HepG2 (cell line): ENCODE measurements at regions not wholly inside any gene's neighbourhood (a gene's known extent, or its start where the extent isn't known, plus 50 kb on each side); places are given as distances from the start of the nearest gene placed in this dataset.
A peak's percentile ranks its signal among the peaks of the same experiment; 100 is the strongest.

ENCODE experiments used
- ATAC-seq: fragments of 200-7000 bp; cut with Tn5 transposase; 3 replicates; pipeline ENCODE4 v1.9.1; 2020; ENCODE audit warnings: mild to moderate bottlenecking, moderate library complexity
- BruUV-seq: library from RNA; stranded (reverse); fragments of 400-500 nt; replicated peaks from 2 replicates; lab custom pipeline; 2021; lab: Mats Ljungman, UMichigan
- CTCF ChIA-PET: fragments of 300-600 bp; formaldehyde crosslinking; extraction: SDS; loops from one replicate; lab custom pipeline; 2021; ENCODE audit warnings: low total read pairs, inconsistent platforms, low intra/inter-chr PET ratio; lab: Yijun Ruan, JAX
- POLR2A ChIA-PET: fragments of 350-600 bp; sonication (Branson Sonifier 250); formaldehyde crosslinking; loops from one replicate; lab custom pipeline; 2020; ENCODE audit warnings: antibody characterized with exemption, inconsistent platforms; lab: Yijun Ruan, JAX
- DNase-seq: peaks from one replicate; pipeline ENCODE4 v3.0.0-alpha.2; 2015; ENCODE audit warnings: low spot score
- FAIRE-seq: peaks from 3 replicates; lab custom pipeline; 2011; peaks lifted over from hg19 to GRCh38; lab: Jason Lieb, UNC
- H2AFZ ChIP-seq: one replicate; pipeline ENCODE4 v1.6.1; 2011; ENCODE audit warnings: low read length, inconsistent platforms
- H3K27ac ChIP-seq: fragments of 300-600 bp; 3 replicates; pipeline ENCODE4 v1.8.0; 2011; ENCODE audit warnings: mixed run types, mild to moderate bottlenecking, mixed read lengths, low read length, inconsistent platforms; ENCODE audit not compliant: insufficient read depth; ENCODE audit errors: extremely low read length
- H3K27me3 ChIP-seq, 2 experiments: fragments of 200-600 bp in 1 of 2; 2 replicates in 1 of 2; 3 replicates in 1 of 2; pipeline versions ENCODE4 v1.6.0 to v1.8.0; 2011; ENCODE audit warnings: low read length in 2 of 2, mild to moderate bottlenecking in 2 of 2, moderate library complexity in 2 of 2, inconsistent platforms in 1 of 2; ENCODE audit not compliant: insufficient read depth in 2 of 2, control insufficient read depth in 1 of 2
- H3K36me3 ChIP-seq, 2 experiments: fragments of 200-600 bp in 1 of 2; replicated peaks in 1 of 2; 2 replicates in 1 of 2; 3 replicates in 1 of 2; pipeline versions ENCODE4 v1.5.1 to v1.8.0; 2011; ENCODE audit warnings: low read length in 2 of 2, inconsistent platforms in 1 of 2; ENCODE audit not compliant: insufficient read depth in 2 of 2, control insufficient read depth in 1 of 2
- H3K4me1 ChIP-seq: 2 replicates; pipeline ENCODE4 v1.5.1; 2012; ENCODE audit warnings: low read length, inconsistent platforms; ENCODE audit not compliant: insufficient read depth
- H3K4me2 ChIP-seq: 2 replicates; pipeline ENCODE4 v1.6.0; 2011; ENCODE audit warnings: low read depth, low read length, inconsistent platforms
- H3K4me3 ChIP-seq, 3 experiments: fragments of 200-600 bp in 1 of 3; sonication (generic), shearing (Covaris generic) in 1 of 3; replicated peaks in 1 of 3; 2 replicates each; pipeline ENCODE4 v1.5.1; 2011 to 2016; ENCODE audit warnings: low read length in 3 of 3, inconsistent platforms in 2 of 3, low read depth in 2 of 3, mild to moderate bottlenecking in 2 of 3, control low read depth in 1 of 3, mixed read lengths in 1 of 3; ENCODE audit not compliant: insufficient read depth in 1 of 3
- H3K79me2 ChIP-seq: one replicate; pipeline ENCODE4 v1.6.1; 2011; ENCODE audit warnings: low read length, inconsistent platforms; ENCODE audit not compliant: insufficient read depth
- H3K9ac ChIP-seq: 2 replicates; pipeline ENCODE4 v1.6.0; 2011; ENCODE audit warnings: mild to moderate bottlenecking, low read depth, low read length, inconsistent platforms; ENCODE audit not compliant: insufficient read depth
- H3K9me3 ChIP-seq: 2 replicates; pipeline ENCODE4 v1.5.1; 2012; ENCODE audit warnings: mild to moderate bottlenecking, low read length
- H4K20me1 ChIP-seq: 2 replicates; pipeline ENCODE4 v1.6.0; 2011; ENCODE audit warnings: inconsistent platforms, mild to moderate bottlenecking, low read length, moderate library complexity; ENCODE audit not compliant: insufficient read depth
- ELF3 ChIP-seq: IDR thresholded peaks from 2 replicates; pipeline ENCODE4 v1.6.1; 2016; ENCODE audit warnings: missing genetic modification reagents, missing compliant biosample characterization
- HCFC1 ChIP-seq: fragments of 150-350 bp; IDR thresholded peaks from 2 replicates; pipeline ENCODE4 v1.6.1; 2014; ENCODE audit warnings: low read depth, low read length
- ISX ChIP-seq: sonication (generic); formaldehyde crosslinking; conservative IDR thresholded peaks from 2 replicates; pipeline ENCODE4 v1.5.0; 2020; ENCODE audit warnings: missing genetic modification reagents
- STAG1 ChIP-seq: sonication (generic); formaldehyde crosslinking; IDR thresholded peaks from 2 replicates; pipeline ENCODE4 v1.4.0; 2020; ENCODE audit warnings: missing genetic modification reagents
- TARDBP ChIP-seq: sonication (generic); formaldehyde crosslinking; IDR thresholded peaks from 2 replicates; pipeline ENCODE4 v1.8.0; 2022; ENCODE audit warnings: mild to moderate bottlenecking, missing genetic modification reagents
- TP53 ChIP-seq: sonication (generic); formaldehyde crosslinking; conservative IDR thresholded peaks from 2 replicates; pipeline ENCODE4 v1.4.0; 2020; ENCODE audit warnings: missing genetic modification reagents
- ZNF274 ChIP-seq: sonication (generic); formaldehyde crosslinking; IDR thresholded peaks from 2 replicates; pipeline ENCODE4 v1.5.1; 2020; ENCODE audit warnings: mild to moderate bottlenecking, missing genetic modification reagents
- ZNF883 ChIP-seq: sonication (generic); formaldehyde crosslinking; IDR thresholded peaks from 2 replicates; pipeline ENCODE4 v1.5.1; 2020; ENCODE audit warnings: mild to moderate bottlenecking, missing genetic modification reagents; ENCODE audit errors: not compliant biosample characterization
- WGBS: methylation state at CpG from one replicate; pipeline ENCODE4 v1.1.6; 2017; ENCODE audit warnings: low lambda C conversion rate; 5-methylcytosine and 5-hydroxymethylcytosine counted together
- in situ Hi-C: cut with HindIII; loops from 2 replicates; pipeline ENCODE4 v1.10.0; 2017; ENCODE audit warnings: low pct_unique_long_range_greater_than_20kb; ENCODE audit not compliant: extremely low pct_ligation_motif_present
- intact Hi-C: fragments of 100-400 bp; cut with micrococcal nuclease; formaldehyde crosslinking; loops from one replicate; pipeline ENCODE4 v1.10.0; 2022; ENCODE audit not compliant: unreplicated experiment
- TF ChIP-seq, protein P1 (sequence below): sonication (generic); IDR thresholded peaks from 2 replicates; pipeline ENCODE4 v1.6.1; 2016; ENCODE audit warnings: low read depth, borderline replicate concordance
- TF ChIP-seq, protein P2 (sequence below): sonication (generic); formaldehyde crosslinking; IDR thresholded peaks from 2 replicates; pipeline ENCODE4 v1.5.0; 2020; ENCODE audit warnings: mild to moderate bottlenecking, missing genetic modification reagents, moderate library complexity
- TF ChIP-seq, protein P3 (sequence below): sonication (generic); formaldehyde crosslinking; IDR thresholded peaks from 2 replicates; pipeline ENCODE4 v1.4.0; 2020; ENCODE audit warnings: mild to moderate bottlenecking, missing genetic modification reagents
- TF ChIP-seq, protein P4 (sequence below): fragments of 450-650 bp; IDR thresholded peaks from 2 replicates; pipeline ENCODE4 v1.6.1; 2017
- TF ChIP-seq, protein P5 (sequence below): sonication (generic); formaldehyde crosslinking; IDR thresholded peaks from 2 replicates; pipeline ENCODE4 v1.4.0; 2020; ENCODE audit warnings: mild to moderate bottlenecking, missing genetic modification reagents

DNA sequence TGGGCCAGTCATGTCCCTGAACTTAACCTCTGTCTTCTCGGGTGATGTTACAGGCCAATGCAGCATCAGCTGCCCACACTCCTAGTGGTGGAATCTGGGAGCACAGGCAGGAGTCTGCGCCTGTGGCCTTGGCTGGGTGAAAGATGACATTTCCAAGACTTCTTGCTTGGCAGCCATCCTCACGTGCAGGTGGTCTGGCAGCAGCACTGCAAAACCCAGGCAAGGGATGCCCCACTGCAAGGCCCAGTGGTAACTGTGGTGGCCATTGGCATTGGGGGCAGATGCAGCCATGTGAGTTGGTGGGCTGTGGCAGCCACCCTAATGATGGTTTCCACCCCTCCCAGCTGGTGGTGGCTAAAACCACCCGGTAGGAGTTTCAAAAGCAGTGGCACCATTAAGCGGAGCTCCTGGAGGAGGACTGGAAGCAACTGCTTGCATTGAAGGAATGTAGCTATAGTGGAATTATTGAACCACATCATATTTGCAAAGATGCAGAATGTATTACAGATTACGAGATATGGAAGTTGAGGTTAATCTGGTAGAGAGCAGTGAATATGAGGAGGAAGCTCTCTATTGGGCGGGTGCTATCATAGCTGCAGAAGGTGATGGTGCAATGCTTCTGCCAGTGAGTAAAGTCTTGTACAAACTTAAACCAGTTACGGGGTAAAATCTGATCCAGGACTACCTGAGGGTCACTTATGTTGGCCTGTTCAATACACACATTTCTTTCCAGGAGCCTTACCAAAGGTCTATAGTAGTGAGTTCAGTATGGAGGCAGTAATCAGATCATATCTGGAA lies 120.7 kb upstream of the TOP3B start:
- H2AFZ ChIP-seq, result no peak overlapping the region
- in situ Hi-C loops (no loop called here), intact Hi-C loops (no loop called here)
- no peak overlapping the region for H3K4me2 ChIP-seq
- DNase-seq, result no peak
- H3K27me3 ChIP-seq, result peaks cover 0 to 13% of the 10 kb centered on the region in 2 experiments; a peak in 1 of 5 replicates
- H3K79me2 ChIP-seq, result no peaks in the 10 kb centered on the region
- no peak for FAIRE-seq
- 62% methylated on average over 4 of the region's 8 CpGs for WGBS
- no peaks in the 10 kb centered on the region for H4K20me1 ChIP-seq
- H3K36me3 ChIP-seq, result no peaks in the 10 kb centered on the region
- no peaks in the 10 kb centered on the region for H3K9me3 ChIP-seq
- no TSS peak for BruUV-seq
- POLR2A ChIA-PET, result no interaction called here
- CTCF ChIA-PET, result interaction anchor here (1.4 kb wide), 1 partner anchor 42 kb away, joined by 7 read pairs; no protein-coding TSS in a partner anchor
- no peak for TF ChIP-seq ZNF883 (CRISPR knock-in tag)
- TF ChIP-seq TP53 (CRISPR knock-in tag), result no peak
- TF ChIP-seq, protein P1, sequence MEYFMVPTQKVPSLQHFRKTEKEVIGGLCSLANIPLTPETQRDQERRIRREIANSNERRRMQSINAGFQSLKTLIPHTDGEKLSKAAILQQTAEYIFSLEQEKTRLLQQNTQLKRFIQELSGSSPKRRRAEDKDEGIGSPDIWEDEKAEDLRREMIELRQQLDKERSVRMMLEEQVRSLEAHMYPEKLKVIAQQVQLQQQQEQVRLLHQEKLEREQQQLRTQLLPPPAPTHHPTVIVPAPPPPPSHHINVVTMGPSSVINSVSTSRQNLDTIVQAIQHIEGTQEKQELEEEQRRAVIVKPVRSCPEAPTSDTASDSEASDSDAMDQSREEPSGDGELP, result peak; percentile 35; the same call in 1 of the 2 replicates
- TF ChIP-seq, protein P2, sequence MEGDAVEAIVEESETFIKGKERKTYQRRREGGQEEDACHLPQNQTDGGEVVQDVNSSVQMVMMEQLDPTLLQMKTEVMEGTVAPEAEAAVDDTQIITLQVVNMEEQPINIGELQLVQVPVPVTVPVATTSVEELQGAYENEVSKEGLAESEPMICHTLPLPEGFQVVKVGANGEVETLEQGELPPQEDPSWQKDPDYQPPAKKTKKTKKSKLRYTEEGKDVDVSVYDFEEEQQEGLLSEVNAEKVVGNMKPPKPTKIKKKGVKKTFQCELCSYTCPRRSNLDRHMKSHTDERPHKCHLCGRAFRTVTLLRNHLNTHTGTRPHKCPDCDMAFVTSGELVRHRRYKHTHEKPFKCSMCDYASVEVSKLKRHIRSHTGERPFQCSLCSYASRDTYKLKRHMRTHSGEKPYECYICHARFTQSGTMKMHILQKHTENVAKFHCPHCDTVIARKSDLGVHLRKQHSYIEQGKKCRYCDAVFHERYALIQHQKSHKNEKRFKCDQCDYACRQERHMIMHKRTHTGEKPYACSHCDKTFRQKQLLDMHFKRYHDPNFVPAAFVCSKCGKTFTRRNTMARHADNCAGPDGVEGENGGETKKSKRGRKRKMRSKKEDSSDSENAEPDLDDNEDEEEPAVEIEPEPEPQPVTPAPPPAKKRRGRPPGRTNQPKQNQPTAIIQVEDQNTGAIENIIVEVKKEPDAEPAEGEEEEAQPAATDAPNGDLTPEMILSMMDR (CRISPR knock-in tag), result peak; percentile 41
- TF ChIP-seq, protein P3, sequence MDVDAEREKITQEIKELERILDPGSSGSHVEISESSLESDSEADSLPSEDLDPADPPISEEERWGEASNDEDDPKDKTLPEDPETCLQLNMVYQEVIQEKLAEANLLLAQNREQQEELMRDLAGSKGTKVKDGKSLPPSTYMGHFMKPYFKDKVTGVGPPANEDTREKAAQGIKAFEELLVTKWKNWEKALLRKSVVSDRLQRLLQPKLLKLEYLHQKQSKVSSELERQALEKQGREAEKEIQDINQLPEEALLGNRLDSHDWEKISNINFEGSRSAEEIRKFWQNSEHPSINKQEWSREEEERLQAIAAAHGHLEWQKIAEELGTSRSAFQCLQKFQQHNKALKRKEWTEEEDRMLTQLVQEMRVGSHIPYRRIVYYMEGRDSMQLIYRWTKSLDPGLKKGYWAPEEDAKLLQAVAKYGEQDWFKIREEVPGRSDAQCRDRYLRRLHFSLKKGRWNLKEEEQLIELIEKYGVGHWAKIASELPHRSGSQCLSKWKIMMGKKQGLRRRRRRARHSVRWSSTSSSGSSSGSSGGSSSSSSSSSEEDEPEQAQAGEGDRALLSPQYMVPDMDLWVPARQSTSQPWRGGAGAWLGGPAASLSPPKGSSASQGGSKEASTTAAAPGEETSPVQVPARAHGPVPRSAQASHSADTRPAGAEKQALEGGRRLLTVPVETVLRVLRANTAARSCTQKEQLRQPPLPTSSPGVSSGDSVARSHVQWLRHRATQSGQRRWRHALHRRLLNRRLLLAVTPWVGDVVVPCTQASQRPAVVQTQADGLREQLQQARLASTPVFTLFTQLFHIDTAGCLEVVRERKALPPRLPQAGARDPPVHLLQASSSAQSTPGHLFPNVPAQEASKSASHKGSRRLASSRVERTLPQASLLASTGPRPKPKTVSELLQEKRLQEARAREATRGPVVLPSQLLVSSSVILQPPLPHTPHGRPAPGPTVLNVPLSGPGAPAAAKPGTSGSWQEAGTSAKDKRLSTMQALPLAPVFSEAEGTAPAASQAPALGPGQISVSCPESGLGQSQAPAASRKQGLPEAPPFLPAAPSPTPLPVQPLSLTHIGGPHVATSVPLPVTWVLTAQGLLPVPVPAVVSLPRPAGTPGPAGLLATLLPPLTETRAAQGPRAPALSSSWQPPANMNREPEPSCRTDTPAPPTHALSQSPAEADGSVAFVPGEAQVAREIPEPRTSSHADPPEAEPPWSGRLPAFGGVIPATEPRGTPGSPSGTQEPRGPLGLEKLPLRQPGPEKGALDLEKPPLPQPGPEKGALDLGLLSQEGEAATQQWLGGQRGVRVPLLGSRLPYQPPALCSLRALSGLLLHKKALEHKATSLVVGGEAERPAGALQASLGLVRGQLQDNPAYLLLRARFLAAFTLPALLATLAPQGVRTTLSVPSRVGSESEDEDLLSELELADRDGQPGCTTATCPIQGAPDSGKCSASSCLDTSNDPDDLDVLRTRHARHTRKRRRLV (CRISPR knock-in tag), result no peak
- no peak for TF ChIP-seq TARDBP (CRISPR knock-in tag)
- TF ChIP-seq HCFC1, result no peak
- TF ChIP-seq ELF3, result no peak
- TF ChIP-seq, protein P4, sequence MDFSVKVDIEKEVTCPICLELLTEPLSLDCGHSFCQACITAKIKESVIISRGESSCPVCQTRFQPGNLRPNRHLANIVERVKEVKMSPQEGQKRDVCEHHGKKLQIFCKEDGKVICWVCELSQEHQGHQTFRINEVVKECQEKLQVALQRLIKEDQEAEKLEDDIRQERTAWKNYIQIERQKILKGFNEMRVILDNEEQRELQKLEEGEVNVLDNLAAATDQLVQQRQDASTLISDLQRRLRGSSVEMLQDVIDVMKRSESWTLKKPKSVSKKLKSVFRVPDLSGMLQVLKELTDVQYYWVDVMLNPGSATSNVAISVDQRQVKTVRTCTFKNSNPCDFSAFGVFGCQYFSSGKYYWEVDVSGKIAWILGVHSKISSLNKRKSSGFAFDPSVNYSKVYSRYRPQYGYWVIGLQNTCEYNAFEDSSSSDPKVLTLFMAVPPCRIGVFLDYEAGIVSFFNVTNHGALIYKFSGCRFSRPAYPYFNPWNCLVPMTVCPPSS, result no peak
- TF ChIP-seq ISX (CRISPR knock-in tag), result no peak
- no peak for TF ChIP-seq ZNF274 (CRISPR knock-in tag)
- TF ChIP-seq STAG1 (CRISPR knock-in tag), result peak; percentile 40; the same call in 1 of the 2 replicates
- TF ChIP-seq, protein P5, sequence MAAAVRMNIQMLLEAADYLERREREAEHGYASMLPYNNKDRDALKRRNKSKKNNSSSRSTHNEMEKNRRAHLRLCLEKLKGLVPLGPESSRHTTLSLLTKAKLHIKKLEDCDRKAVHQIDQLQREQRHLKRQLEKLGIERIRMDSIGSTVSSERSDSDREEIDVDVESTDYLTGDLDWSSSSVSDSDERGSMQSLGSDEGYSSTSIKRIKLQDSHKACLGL (CRISPR knock-in tag), result no peak
- peak; percentile 87 for ATAC-seq
- H3K4me3 ChIP-seq, result no peak overlapping the region
- no peak overlapping the region for H3K9ac ChIP-seq
- H3K4me1 ChIP-seq, result no peaks in the 10 kb centered on the region
- no peak overlapping the region for H3K27ac ChIP-seq
